A673 (cell line): ENCODE measurements at regions not wholly inside any gene's neighbourhood (a gene's known extent, or its start where the extent isn't known, plus 50 kb on each side); places are given as distances from the start of the nearest gene placed in this dataset.

Experiments used
- BruUV-seq: library from RNA; stranded (reverse); fragments of 400-500 nt; replicated peaks from 2 replicates; lab custom pipeline; 2021; lab: Mats Ljungman, UMichigan
- CTCF ChIA-PET: fragments of 300-600 bp; sonication (Branson Sonifier 250); formaldehyde crosslinking; loops from one replicate; lab custom pipeline; 2022; ENCODE audit warnings: antibody characterized with exemption; lab: Charles Lee
- POLR2A ChIA-PET: fragments of 300-600 bp; sonication (Branson Sonifier 250); formaldehyde crosslinking; loops from one replicate; lab custom pipeline; 2022; ENCODE audit warnings: antibody characterized with exemption; ENCODE audit not compliant: low non-redundant PET; lab: Charles Lee
- DNase-seq: peaks from one replicate; pipeline ENCODE4 v3.0.0-alpha.2; 2015; ENCODE audit warnings: low spot score
- H3K27ac ChIP-seq: fragments of 200-600 bp; sonication (generic); 2 replicates; pipeline ENCODE4 v1.5.1; 2016; ENCODE audit warnings: mixed run types, low read depth, mild to moderate bottlenecking, mixed read lengths, antibody characterized with exemption, low read length; ENCODE audit not compliant: poor library complexity, severe bottlenecking
- H3K27me3 ChIP-seq: fragments of 200-600 bp; sonication (generic); replicated peaks from 2 replicates; pipeline ENCODE4 v1.6.1; 2017; ENCODE audit warnings: mixed run types, low read depth, mild to moderate bottlenecking, mixed read lengths, antibody characterized with exemption, low read length; ENCODE audit not compliant: insufficient read depth, poor library complexity
- H3K36me3 ChIP-seq: fragments of 200-600 bp; sonication (generic); 2 replicates; pipeline ENCODE4 v1.6.1; 2016; ENCODE audit warnings: mixed run types, mild to moderate bottlenecking, mixed read lengths, antibody characterized with exemption, low read length; ENCODE audit not compliant: insufficient read depth, poor library complexity, severe bottlenecking
- H3K4me1 ChIP-seq: fragments of 200-600 bp; sonication (generic); 2 replicates; pipeline ENCODE4 v1.6.1; 2017; ENCODE audit warnings: mixed run types, mild to moderate bottlenecking, mixed read lengths, antibody characterized with exemption, low read length; ENCODE audit not compliant: insufficient read depth, poor library complexity, severe bottlenecking
- H3K4me3 ChIP-seq: fragments of 200-600 bp; sonication (generic); 2 replicates; pipeline ENCODE4 v1.5.1; 2016; ENCODE audit warnings: low read depth, mixed run types, mild to moderate bottlenecking, mixed read lengths, low read length; ENCODE audit not compliant: poor library complexity, severe bottlenecking
- H3K9me3 ChIP-seq: fragments of 200-600 bp; sonication (generic); 2 replicates; pipeline ENCODE4 v1.6.1; 2016; ENCODE audit warnings: mixed run types, low read depth, mild to moderate bottlenecking, mixed read lengths, antibody characterized with exemption, low read length; ENCODE audit not compliant: poor library complexity, severe bottlenecking
- EZH2 ChIP-seq: fragments of 200-600 bp; sonication (generic); IDR thresholded peaks from 2 replicates; pipeline ENCODE4 v1.6.1; 2017; ENCODE audit warnings: borderline replicate concordance, low read depth, mild to moderate bottlenecking, mixed read lengths, antibody characterized with exemption, low read length; ENCODE audit not compliant: poor library complexity, severe bottlenecking
- intact Hi-C: fragments of 100-400 bp; cut with micrococcal nuclease; formaldehyde crosslinking; loops from one replicate; pipeline ENCODE4 v1.10.0; 2022; ENCODE audit not compliant: unreplicated experiment
- TF ChIP-seq, protein P1 (sequence below): fragments of 300-800, 200-600 bp; sonication (generic); conservative IDR thresholded peaks from 2 replicates; pipeline ENCODE4 v1.5.1; 2017; ENCODE audit warnings: low read depth, mild to moderate bottlenecking, antibody characterized with exemption, low read length, moderate library complexity, mixed read lengths

- H3K27me3 ChIP-seq, result no peaks in the 10 kb centered on the region
- no TSS peak for BruUV-seq
- ChIA-PET CTCF (no interaction called here), POLR2A (no interaction called here)
- intact Hi-C loops, result no loop called here
- H3K9me3 ChIP-seq, result no peaks in the 10 kb centered on the region
- no peak overlapping the region for H3K4me3 ChIP-seq
- DNase-seq, result no peak
- no peak for TF ChIP-seq EZH2
- TF ChIP-seq, protein P1, sequence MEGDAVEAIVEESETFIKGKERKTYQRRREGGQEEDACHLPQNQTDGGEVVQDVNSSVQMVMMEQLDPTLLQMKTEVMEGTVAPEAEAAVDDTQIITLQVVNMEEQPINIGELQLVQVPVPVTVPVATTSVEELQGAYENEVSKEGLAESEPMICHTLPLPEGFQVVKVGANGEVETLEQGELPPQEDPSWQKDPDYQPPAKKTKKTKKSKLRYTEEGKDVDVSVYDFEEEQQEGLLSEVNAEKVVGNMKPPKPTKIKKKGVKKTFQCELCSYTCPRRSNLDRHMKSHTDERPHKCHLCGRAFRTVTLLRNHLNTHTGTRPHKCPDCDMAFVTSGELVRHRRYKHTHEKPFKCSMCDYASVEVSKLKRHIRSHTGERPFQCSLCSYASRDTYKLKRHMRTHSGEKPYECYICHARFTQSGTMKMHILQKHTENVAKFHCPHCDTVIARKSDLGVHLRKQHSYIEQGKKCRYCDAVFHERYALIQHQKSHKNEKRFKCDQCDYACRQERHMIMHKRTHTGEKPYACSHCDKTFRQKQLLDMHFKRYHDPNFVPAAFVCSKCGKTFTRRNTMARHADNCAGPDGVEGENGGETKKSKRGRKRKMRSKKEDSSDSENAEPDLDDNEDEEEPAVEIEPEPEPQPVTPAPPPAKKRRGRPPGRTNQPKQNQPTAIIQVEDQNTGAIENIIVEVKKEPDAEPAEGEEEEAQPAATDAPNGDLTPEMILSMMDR, result no peak
- H3K4me1 ChIP-seq, result no peaks in the 10 kb centered on the region
- no peak overlapping the region for H3K27ac ChIP-seq
- no peaks in the 10 kb centered on the region for H3K36me3 ChIP-seq
Measured at GRCh38 chr5:29157975-29158374, 2035.5 kb upstream of the CDH6 start.

- intact Hi-C loops, result no loop called here
- no peaks in the 10 kb centered on the region for H3K9me3 ChIP-seq
- no peaks in the 10 kb centered on the region for H3K36me3 ChIP-seq
- H3K27me3 ChIP-seq, result no peaks in the 10 kb centered on the region
- no TSS peak for BruUV-seq
- no peaks in the 10 kb centered on the region for H3K4me1 ChIP-seq
- POLR2A ChIA-PET, result no interaction called here
- CTCF ChIA-PET, result no interaction called here
- TF ChIP-seq, protein P1, result no peak
- TF ChIP-seq EZH2, result no peak
- H3K4me3 ChIP-seq, result no peak overlapping the region
- no peak overlapping the region for H3K27ac ChIP-seq
- no peak for DNase-seq
Measured at GRCh38 chr5:29150840-29151239, 2042.6 kb upstream of the CDH6 start.

DNA sequence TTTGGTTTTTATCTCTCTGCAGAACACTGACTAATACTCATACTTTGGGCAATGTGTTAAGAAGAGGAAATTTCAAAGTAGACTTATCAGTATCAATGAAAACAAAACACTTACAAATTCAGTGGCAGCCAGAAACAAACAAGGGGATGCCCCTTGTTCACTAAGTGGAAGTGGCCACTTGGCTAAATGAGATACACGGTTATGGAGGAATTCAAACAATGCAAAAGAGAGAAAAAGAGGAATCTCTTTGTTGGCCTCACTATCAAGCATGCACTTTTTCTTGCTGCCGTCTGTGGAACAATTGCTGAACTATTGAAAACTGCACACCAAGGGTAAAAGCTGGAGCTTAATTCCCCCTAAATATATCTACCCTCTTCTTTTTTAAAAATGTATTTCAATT lies 2044.9 kb upstream of the CDH6 start:
- Histone ChIP-seq H3K27ac (no peak overlapping the region), H3K9me3 (no peaks in the 10 kb centered on the region), H3K4me3 (no peak overlapping the region), H3K27me3 (no peaks in the 10 kb centered on the region), H3K36me3 (no peaks in the 10 kb centered on the region), H3K4me1 (no peaks in the 10 kb centered on the region)
- no TSS peak for BruUV-seq
- intact Hi-C loops, result no loop called here
- ChIA-PET CTCF (no interaction called here), POLR2A (no interaction called here)
- no peak for DNase-seq
- TF ChIP-seq EZH2, result no peak
- TF ChIP-seq, protein P1, result no peak
